ENCODE measurements at regions not wholly inside any gene's neighbourhood (a gene's known extent, or its start where the extent isn't known, plus 50 kb on each side); places are given as distances from the start of the nearest gene placed in this dataset.

DNA sequence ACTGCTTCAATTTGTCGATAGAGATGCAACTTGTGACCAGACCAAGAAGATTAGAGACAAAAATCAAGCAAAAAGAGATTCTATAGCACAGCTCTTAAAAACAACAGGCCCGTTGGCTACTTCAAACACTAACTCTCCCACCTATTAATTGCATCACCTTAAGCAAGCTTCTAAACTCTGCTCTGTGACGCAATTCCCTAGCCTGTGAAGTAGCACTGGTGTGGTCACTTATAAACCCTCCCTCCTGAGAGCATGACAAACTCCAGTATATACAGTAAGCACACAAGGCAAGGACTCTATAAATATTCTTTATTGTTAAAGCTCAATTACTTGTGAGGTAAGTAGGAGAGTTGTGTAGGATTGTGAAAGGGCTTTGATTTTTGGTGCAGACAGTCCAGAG lies 72.3 kb downstream of the CMPK2 start:
- no peaks in the 10 kb centered on the region for H3K9me3 ChIP-seq
- TF ChIP-seq, protein P1, sequence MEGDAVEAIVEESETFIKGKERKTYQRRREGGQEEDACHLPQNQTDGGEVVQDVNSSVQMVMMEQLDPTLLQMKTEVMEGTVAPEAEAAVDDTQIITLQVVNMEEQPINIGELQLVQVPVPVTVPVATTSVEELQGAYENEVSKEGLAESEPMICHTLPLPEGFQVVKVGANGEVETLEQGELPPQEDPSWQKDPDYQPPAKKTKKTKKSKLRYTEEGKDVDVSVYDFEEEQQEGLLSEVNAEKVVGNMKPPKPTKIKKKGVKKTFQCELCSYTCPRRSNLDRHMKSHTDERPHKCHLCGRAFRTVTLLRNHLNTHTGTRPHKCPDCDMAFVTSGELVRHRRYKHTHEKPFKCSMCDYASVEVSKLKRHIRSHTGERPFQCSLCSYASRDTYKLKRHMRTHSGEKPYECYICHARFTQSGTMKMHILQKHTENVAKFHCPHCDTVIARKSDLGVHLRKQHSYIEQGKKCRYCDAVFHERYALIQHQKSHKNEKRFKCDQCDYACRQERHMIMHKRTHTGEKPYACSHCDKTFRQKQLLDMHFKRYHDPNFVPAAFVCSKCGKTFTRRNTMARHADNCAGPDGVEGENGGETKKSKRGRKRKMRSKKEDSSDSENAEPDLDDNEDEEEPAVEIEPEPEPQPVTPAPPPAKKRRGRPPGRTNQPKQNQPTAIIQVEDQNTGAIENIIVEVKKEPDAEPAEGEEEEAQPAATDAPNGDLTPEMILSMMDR (IDR thresholded peaks at IDR 0.05) = no peak
- DNase-seq (ENCODE audit: low spot score) (no peak), ATAC-seq (ENCODE audit: insufficient number of reproducible peaks, low FRiP score, low read depth) (no peak)
- no peaks in the 10 kb centered on the region for H3K4me1 ChIP-seq (ENCODE audit: control insufficient read depth in 1 of 2, low read depth in 2 of 2)
- no peak overlapping the region for H3K4me3 ChIP-seq
- no peak overlapping the region for H3K27ac ChIP-seq
- no peaks in the 10 kb centered on the region for H3K36me3 ChIP-seq
- H3K27me3 ChIP-seq (replicated peaks; ENCODE audit: insufficient read depth) = no peaks in the 10 kb centered on the region

DNA sequence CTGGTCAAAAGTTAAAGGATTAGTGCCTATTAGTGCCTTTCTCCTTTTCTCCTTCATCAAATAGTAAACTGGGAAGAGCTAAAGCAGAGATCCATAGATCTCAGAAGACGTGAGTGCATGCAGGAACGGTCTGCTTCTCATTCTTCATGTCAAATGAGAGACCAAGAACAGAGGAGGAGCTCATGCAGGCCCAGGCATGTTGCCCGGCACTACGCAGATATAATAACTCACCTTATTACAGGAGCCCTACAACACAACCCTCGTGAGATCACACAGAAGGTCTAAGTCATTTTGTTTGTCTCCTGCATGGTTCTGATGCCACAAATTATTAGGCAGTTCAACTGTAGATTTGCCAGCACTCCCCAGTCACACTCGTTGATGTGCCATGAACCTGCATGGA lies 71.8 kb downstream of the CMPK2 start:
- H3K27ac ChIP-seq = no peak overlapping the region
- no peaks in the 10 kb centered on the region for H3K27me3 ChIP-seq (replicated peaks; ENCODE audit: insufficient read depth)
- no peak for ATAC-seq (ENCODE audit: insufficient number of reproducible peaks, low FRiP score, low read depth)
- TF ChIP-seq, protein P1 (IDR thresholded peaks at IDR 0.05) = no peak
- H3K4me3 ChIP-seq = no peak overlapping the region
- DNase-seq (ENCODE audit: low spot score) = no peak
- H3K36me3 ChIP-seq = no peaks in the 10 kb centered on the region
- no peaks in the 10 kb centered on the region for H3K9me3 ChIP-seq
- H3K4me1 ChIP-seq (ENCODE audit: control insufficient read depth in 1 of 2, low read depth in 2 of 2) = no peaks in the 10 kb centered on the region

DNA sequence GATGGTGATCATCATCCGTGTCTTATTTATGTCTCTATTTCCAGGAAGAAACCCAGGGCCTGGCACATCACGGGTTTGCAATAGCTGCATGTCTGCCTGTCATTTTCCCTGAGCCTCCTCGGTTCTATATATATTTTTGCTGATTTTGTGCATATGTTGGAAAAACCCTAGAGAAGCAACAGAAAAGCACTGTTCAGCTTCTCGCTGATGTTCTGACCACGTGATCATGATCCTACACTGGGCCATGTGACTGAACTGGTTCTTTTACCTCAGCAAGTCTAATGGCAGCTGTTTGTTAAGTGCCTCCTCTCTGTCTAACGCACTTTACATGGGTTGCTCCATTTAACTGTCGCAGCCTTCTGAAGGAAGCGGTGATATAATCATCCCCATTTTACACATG lies 71.3 kb downstream of the CMPK2 start:
- Histone ChIP-seq H3K9me3 (no peaks in the 10 kb centered on the region), H3K4me3 (no peak overlapping the region), H3K4me1 (ENCODE audit: control insufficient read depth in 1 of 2, low read depth in 2 of 2) (no peaks in the 10 kb centered on the region), H3K27ac (no peak overlapping the region), H3K27me3 (replicated peaks; ENCODE audit: insufficient read depth) (no peaks in the 10 kb centered on the region), H3K36me3 (no peaks in the 10 kb centered on the region)
- no peak for ATAC-seq (ENCODE audit: insufficient number of reproducible peaks, low FRiP score, low read depth)
- TF ChIP-seq, protein P1 (IDR thresholded peaks at IDR 0.05) = no peak
- DNase-seq (ENCODE audit: low spot score) = no peak
